ENCODE measurements at regions not wholly inside any gene's neighbourhood (a gene's known extent, or its start where the extent isn't known, plus 50 kb on each side); places are given as distances from the start of the nearest gene placed in this dataset.

DNA sequence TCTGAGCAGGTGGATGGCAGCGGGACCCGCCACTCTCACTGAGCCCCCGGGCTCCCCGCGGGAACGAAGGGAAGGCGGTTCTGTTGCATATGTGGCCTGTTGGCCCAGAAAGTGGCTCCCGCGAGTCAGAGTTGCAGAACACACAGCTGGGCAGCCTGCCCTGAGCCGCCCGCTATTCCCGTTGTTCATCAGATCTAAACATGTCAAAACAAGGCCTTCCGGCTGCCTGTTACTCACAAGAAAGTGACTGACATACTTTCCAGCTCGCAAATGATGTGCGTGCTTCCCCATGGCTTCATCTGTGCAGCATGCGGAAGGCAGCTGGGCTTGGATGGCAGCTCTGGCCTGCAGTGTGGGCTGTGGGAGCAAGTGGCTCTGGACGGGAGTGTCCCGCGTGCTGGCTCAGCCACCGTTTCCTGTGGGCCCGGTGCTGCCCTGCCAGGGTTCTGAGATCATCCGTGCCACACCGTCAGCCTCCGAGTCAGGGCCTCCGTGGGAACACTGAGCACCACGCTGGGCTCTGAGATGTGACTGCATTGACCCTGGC is 227.3 kb downstream of the ERMARD start:
- TF ChIP-seq YY1 (IDR thresholded peaks at IDR 0.05; ENCODE audit: insufficient read depth, insufficient read length) (no peak), ZNF274 (IDR thresholded peaks at IDR 0.05; ENCODE audit: low read depth, low read length) (no peak)

Data from NT2/D1 (cell line).